T-helper 1 cell treated with Interleukin-12 subunit alpha and Interleukin-12 subunit beta and Interleukin-4 antibody, amounts not matched to agents 30 μg/mL and 1 μg/mL, for 36 hours (primary cell): ENCODE measurements at regions not wholly inside any gene's neighbourhood (a gene's known extent, or its start where the extent isn't known, plus 50 kb on each side); places are given as distances from the start of the nearest gene placed in this dataset.

Source experiments
- H3K27ac Mint-ChIP-seq: one replicate; pipeline ENCODE4 v1.8.0; 2021; ENCODE audit warnings: mild to moderate bottlenecking, mixed read lengths
- H3K27me3 Mint-ChIP-seq: one replicate; pipeline ENCODE4 v1.8.0; 2021; ENCODE audit warnings: low read depth, mixed read lengths
- H3K36me3 Mint-ChIP-seq: one replicate; pipeline ENCODE4 v1.8.0; 2021; ENCODE audit warnings: low read depth, mixed read lengths
- H3K4me1 Mint-ChIP-seq: one replicate; pipeline ENCODE4 v1.8.0; 2021; ENCODE audit warnings: low read depth, mixed read lengths
- H3K4me3 Mint-ChIP-seq: one replicate; pipeline ENCODE4 v1.8.0; 2021; ENCODE audit warnings: mild to moderate bottlenecking, moderate library complexity, mixed read lengths
- H3K9me3 Mint-ChIP-seq: one replicate; pipeline ENCODE4 v1.8.0; 2021; ENCODE audit warnings: mixed read lengths

GRCh38 chr17:34843682-34844081, 117.6 kb downstream of the CCT6B start:
- Mint-ChIP-seq H3K9me3 (no peaks in the 10 kb centered on the region), H3K27ac (no peak overlapping the region), H3K36me3 (no peaks in the 10 kb centered on the region), H3K27me3 (no peaks in the 10 kb centered on the region), H3K4me3 (no peak overlapping the region), H3K4me1 (no peaks in the 10 kb centered on the region)

- H3K9me3 Mint-ChIP-seq = no peaks in the 10 kb centered on the region
- H3K4me3 Mint-ChIP-seq = no peak overlapping the region
- no peaks in the 10 kb centered on the region for H3K4me1 Mint-ChIP-seq
- H3K36me3 Mint-ChIP-seq = no peaks in the 10 kb centered on the region
- H3K27ac Mint-ChIP-seq = no peak overlapping the region
- no peaks in the 10 kb centered on the region for H3K27me3 Mint-ChIP-seq
These were observed 119.0 kb downstream of the CCT6B start for GRCh38 chr17:34842235-34842634.

GRCh38 chr17:34841467-34841866, 119.8 kb downstream of the CCT6B start:
- Mint-ChIP-seq H3K36me3 (no peaks in the 10 kb centered on the region), H3K27ac (no peak overlapping the region), H3K9me3 (no peaks in the 10 kb centered on the region), H3K4me3 (no peak overlapping the region), H3K27me3 (no peaks in the 10 kb centered on the region), H3K4me1 (no peaks in the 10 kb centered on the region)

GRCh38 chr17:34840750-34841149, 120.5 kb downstream of the CCT6B start:
- Mint-ChIP-seq H3K27ac (no peak overlapping the region), H3K27me3 (no peaks in the 10 kb centered on the region), H3K4me3 (no peak overlapping the region), H3K9me3 (no peaks in the 10 kb centered on the region), H3K36me3 (no peaks in the 10 kb centered on the region), H3K4me1 (no peaks in the 10 kb centered on the region)

- no peaks in the 10 kb centered on the region for H3K4me1 Mint-ChIP-seq
- no peaks in the 10 kb centered on the region for H3K9me3 Mint-ChIP-seq
- no peak overlapping the region for H3K27ac Mint-ChIP-seq
- no peak overlapping the region for H3K4me3 Mint-ChIP-seq
- no peaks in the 10 kb centered on the region for H3K27me3 Mint-ChIP-seq
- H3K36me3 Mint-ChIP-seq = no peaks in the 10 kb centered on the region
These were observed 123.3 kb downstream of the CCT6B start for GRCh38 chr17:34837876-34838478.

GRCh38 chr17:34832376-34832775, 128.9 kb downstream of the CCT6B start:
- H3K36me3 Mint-ChIP-seq = no peaks in the 10 kb centered on the region
- no peaks in the 10 kb centered on the region for H3K9me3 Mint-ChIP-seq
- no peak overlapping the region for H3K4me3 Mint-ChIP-seq
- H3K27me3 Mint-ChIP-seq = peaks cover 4% of the 10 kb centered on the region
- H3K27ac Mint-ChIP-seq = no peak overlapping the region
- no peaks in the 10 kb centered on the region for H3K4me1 Mint-ChIP-seq

GRCh38 chr17:34827008-34827407, 134.3 kb downstream of the CCT6B start:
- no peaks in the 10 kb centered on the region for H3K36me3 Mint-ChIP-seq
- H3K27me3 Mint-ChIP-seq = peaks cover 7% of the 10 kb centered on the region
- H3K27ac Mint-ChIP-seq = no peak overlapping the region
- H3K4me1 Mint-ChIP-seq = no peaks in the 10 kb centered on the region
- H3K4me3 Mint-ChIP-seq = no peak overlapping the region
- no peaks in the 10 kb centered on the region for H3K9me3 Mint-ChIP-seq

- Mint-ChIP-seq H3K9me3 (no peaks in the 10 kb centered on the region), H3K4me3 (no peak overlapping the region), H3K27me3 (peaks cover 7% of the 10 kb centered on the region), H3K36me3 (no peaks in the 10 kb centered on the region), H3K4me1 (no peaks in the 10 kb centered on the region), H3K27ac (no peak overlapping the region)
These were observed 134.9 kb downstream of the CCT6B start for GRCh38 chr17:34826332-34826731.

- Mint-ChIP-seq H3K36me3 (no peaks in the 10 kb centered on the region), H3K27ac (no peak overlapping the region), H3K4me3 (no peak overlapping the region), H3K4me1 (no peaks in the 10 kb centered on the region), H3K27me3 (peaks cover 7% of the 10 kb centered on the region), H3K9me3 (no peaks in the 10 kb centered on the region)
These were observed 135.4 kb downstream of the CCT6B start for GRCh38 chr17:34825884-34826283.

- Mint-ChIP-seq H3K4me1 (no peaks in the 10 kb centered on the region), H3K27me3 (peaks cover 7% of the 10 kb centered on the region), H3K36me3 (no peaks in the 10 kb centered on the region), H3K4me3 (no peak overlapping the region), H3K9me3 (no peaks in the 10 kb centered on the region), H3K27ac (no peak overlapping the region)
These were observed 136.2 kb downstream of the CCT6B start for GRCh38 chr17:34825102-34825501.

- Mint-ChIP-seq H3K9me3 (no peaks in the 10 kb centered on the region), H3K27ac (no peak overlapping the region), H3K4me3 (no peak overlapping the region), H3K36me3 (no peaks in the 10 kb centered on the region), H3K4me1 (no peaks in the 10 kb centered on the region), H3K27me3 (peaks cover 9% of the 10 kb centered on the region)
These were observed 138.2 kb downstream of the CCT6B start for GRCh38 chr17:34823023-34823422.

- H3K27me3 Mint-ChIP-seq = peaks cover 9% of the 10 kb centered on the region
- H3K36me3 Mint-ChIP-seq = no peaks in the 10 kb centered on the region
- H3K27ac Mint-ChIP-seq = no peak overlapping the region
- no peak overlapping the region for H3K4me3 Mint-ChIP-seq
- no peaks in the 10 kb centered on the region for H3K9me3 Mint-ChIP-seq
- no peaks in the 10 kb centered on the region for H3K4me1 Mint-ChIP-seq
These were observed 139.1 kb downstream of the CCT6B start for GRCh38 chr17:34822007-34822739.

- H3K4me1 Mint-ChIP-seq = no peaks in the 10 kb centered on the region
- H3K36me3 Mint-ChIP-seq = no peaks in the 10 kb centered on the region
- peaks cover 9% of the 10 kb centered on the region for H3K27me3 Mint-ChIP-seq
- no peaks in the 10 kb centered on the region for H3K9me3 Mint-ChIP-seq
- H3K27ac Mint-ChIP-seq = no peak overlapping the region
- H3K4me3 Mint-ChIP-seq = no peak overlapping the region
These were observed 140.3 kb downstream of the CCT6B start for GRCh38 chr17:34820922-34821321.

GRCh38 chr17:34820248-34820801, 140.9 kb downstream of the CCT6B start:
- Mint-ChIP-seq H3K27ac (no peak overlapping the region), H3K4me1 (no peaks in the 10 kb centered on the region), H3K4me3 (no peak overlapping the region), H3K36me3 (no peaks in the 10 kb centered on the region), H3K27me3 (peaks cover 9% of the 10 kb centered on the region), H3K9me3 (no peaks in the 10 kb centered on the region)

- no peaks in the 10 kb centered on the region for H3K36me3 Mint-ChIP-seq
- H3K4me1 Mint-ChIP-seq = no peaks in the 10 kb centered on the region
- no peak overlapping the region for H3K4me3 Mint-ChIP-seq
- H3K9me3 Mint-ChIP-seq = no peaks in the 10 kb centered on the region
- H3K27ac Mint-ChIP-seq = no peak overlapping the region
- peaks cover 6% of the 10 kb centered on the region for H3K27me3 Mint-ChIP-seq
These were observed 143.8 kb downstream of the CCT6B start for GRCh38 chr17:34817252-34818035.
